ENCODE measurements at regions not wholly inside any gene's neighbourhood (a gene's known extent, or its start where the extent isn't known, plus 50 kb on each side); places are given as distances from the start of the nearest gene placed in this dataset.
"Not testable (repeated sequence)": the region's sequence is repeated elsewhere in the genome, so short reads cannot be mapped to it uniquely, and the experiment has no call there.

DNA sequence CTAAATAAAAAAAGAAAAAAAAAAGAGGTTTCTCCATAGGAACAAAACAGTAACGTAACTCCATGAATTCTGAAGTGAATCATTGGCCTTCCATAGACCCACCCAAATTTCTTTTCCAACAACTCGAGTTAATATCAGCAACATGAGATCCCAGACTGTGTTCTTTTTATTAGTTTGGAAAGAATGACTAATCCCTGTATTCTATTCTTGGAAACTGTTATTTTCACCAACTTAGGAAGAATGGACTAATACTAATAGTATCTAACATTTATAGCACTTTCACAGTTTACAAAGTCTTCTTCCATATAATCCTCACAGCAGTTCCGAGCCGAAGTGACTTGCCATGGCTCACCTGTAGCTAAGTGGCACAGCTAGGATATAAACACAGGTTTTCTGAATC is 72.7 kb upstream of the SLC4A7 start:
- no peak for DNase-seq (ENCODE audit: low spot score)
- no peak overlapping the region for H3K4me3 ChIP-seq

DNA sequence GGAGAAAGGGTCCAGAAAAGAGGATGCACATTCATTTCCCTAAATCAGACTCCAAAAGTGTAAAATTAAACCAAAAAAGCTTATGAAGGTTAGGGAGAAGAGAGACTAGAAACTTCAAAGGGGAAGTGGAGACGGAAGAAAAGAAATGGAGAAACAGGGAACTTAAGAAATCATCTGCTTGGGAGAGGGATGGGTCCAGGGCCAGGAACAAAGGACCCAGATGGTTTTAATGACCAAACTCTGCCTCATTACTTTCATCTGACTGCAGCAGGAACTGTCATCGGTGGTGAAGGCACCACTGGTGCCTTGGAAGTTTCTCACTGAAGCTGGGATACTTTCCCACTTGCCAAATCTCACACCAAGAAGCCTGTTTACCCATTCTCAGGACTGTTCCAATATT is 70.5 kb upstream of the SLC4A7 start:
- no peak for DNase-seq (ENCODE audit: low spot score)
- Histone ChIP-seq H3K4me3 (no peak overlapping the region), H3K27ac (peak overlapping the region in 1 of 2 donors; percentile 33)
- TF ChIP-seq, protein P1, sequence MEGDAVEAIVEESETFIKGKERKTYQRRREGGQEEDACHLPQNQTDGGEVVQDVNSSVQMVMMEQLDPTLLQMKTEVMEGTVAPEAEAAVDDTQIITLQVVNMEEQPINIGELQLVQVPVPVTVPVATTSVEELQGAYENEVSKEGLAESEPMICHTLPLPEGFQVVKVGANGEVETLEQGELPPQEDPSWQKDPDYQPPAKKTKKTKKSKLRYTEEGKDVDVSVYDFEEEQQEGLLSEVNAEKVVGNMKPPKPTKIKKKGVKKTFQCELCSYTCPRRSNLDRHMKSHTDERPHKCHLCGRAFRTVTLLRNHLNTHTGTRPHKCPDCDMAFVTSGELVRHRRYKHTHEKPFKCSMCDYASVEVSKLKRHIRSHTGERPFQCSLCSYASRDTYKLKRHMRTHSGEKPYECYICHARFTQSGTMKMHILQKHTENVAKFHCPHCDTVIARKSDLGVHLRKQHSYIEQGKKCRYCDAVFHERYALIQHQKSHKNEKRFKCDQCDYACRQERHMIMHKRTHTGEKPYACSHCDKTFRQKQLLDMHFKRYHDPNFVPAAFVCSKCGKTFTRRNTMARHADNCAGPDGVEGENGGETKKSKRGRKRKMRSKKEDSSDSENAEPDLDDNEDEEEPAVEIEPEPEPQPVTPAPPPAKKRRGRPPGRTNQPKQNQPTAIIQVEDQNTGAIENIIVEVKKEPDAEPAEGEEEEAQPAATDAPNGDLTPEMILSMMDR (IDR thresholded peaks at IDR 0.05): no peak

More for the DNA sequence above, 72.7 kb upstream of the SLC4A7 start:
- peak overlapping the region; percentile 76 to 91 for H3K27ac ChIP-seq
- TF ChIP-seq, protein P1 (IDR thresholded peaks at IDR 0.05): no peak

DNA sequence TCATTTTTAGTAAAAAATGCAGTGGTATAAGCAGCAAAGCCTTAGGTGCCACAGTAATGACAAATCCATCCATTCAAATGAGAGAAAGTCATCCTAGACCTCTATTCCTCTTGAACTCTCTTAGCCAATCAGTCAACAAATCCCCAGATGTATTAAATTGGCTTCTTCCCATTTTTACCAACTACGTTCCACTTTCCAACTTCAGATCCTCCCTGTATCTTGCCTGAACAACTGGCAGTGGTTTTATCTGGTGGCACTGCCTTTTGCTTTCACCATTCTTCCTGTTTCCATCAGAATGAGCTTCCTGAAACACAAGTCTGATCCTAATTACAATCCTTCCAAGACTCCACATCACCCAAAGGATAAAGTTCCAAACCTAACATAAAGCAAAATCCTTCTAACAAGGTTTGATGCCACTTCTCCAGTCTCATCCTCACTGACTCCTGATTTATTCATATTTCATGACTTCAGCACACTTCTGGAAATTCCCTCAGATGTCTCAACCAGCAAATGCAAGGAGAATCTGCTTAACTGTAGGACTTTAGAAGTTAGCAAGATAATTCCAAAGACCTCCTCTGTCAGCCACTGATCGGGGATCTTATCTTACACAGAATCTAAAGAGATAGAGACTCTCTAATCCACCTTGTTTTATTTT is 69.8 kb upstream of the SLC4A7 start:
- DNase-seq (ENCODE audit: low spot score): no peak
- no peak overlapping the region for H3K4me3 ChIP-seq
- peak overlapping the region in 1 of 2 donors; percentile 24 for H3K27ac ChIP-seq
- TF ChIP-seq, protein P1 (IDR thresholded peaks at IDR 0.05): no peak

DNA sequence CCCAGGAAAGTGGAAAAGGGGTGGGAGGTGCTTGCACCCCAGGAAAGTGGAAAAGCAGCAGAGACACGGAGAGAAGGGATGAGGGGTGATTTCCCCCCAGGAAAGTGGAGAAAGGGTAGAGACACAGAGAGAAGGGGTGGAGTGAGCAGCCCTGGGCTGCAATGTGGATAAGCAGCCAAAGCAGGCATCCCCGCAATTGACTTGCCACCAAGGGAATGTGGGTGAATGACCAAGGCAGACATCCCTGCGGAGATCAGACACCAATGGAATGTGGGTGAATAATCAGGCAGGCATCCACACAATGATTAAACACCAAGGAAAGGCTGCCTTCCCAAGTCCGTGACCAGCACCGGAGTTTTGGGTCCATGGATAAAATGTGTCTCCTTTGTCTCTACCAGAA is 68.5 kb upstream of the SLC4A7 start:
- not testable (repeated sequence) for DNase-seq (ENCODE audit: low spot score); H3K27ac ChIP-seq; H3K4me3 ChIP-seq

DNA sequence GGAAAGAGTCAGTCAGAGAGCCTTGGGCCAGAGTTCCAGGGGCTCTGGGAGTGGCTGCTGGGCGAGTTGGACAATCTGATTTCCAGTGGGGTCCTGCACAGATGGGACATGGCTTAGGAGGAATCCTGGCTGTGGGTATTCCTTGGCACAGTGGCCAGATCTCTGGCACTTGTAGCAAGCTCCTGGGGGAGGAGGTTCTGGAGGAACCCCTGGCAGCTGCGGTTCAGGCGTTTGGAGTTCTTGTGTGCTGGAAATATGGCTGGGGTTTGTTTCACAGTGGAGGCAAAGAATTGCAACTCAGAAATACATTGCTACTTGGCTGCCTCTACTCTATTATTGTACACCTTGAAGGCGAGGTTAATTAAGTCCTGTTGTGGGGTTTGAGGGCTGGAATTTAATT is 67.2 kb upstream of the SLC4A7 start:
- H3K4me3 ChIP-seq; DNase-seq (ENCODE audit: low spot score); H3K27ac ChIP-seq: not testable (repeated sequence)

DNA sequence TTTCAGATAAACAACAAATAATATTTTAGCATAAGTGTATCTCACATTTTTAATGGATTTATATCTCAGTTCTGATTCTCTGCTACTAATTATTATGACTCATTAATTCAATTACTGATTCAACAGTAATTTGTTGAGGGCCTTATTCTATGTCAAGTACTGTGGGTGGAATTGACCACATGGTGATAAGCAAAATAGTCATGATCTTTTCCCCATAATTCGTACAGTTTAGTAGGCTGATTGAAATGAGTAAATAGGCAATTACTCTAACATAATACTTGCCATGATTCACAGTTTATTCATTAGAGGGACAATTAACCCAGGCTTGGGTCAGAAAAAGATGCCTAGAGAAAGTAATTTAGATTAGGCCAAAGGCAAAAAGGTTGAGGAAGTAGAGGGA is 60.9 kb upstream of the SLC4A7 start:
- TF ChIP-seq, protein P1 (IDR thresholded peaks at IDR 0.05): no peak
- no peak for DNase-seq (ENCODE audit: low spot score)
- Histone ChIP-seq H3K4me3 (no peak overlapping the region), H3K27ac (peak overlapping the region in 1 of 2 donors; percentile 47)

DNA sequence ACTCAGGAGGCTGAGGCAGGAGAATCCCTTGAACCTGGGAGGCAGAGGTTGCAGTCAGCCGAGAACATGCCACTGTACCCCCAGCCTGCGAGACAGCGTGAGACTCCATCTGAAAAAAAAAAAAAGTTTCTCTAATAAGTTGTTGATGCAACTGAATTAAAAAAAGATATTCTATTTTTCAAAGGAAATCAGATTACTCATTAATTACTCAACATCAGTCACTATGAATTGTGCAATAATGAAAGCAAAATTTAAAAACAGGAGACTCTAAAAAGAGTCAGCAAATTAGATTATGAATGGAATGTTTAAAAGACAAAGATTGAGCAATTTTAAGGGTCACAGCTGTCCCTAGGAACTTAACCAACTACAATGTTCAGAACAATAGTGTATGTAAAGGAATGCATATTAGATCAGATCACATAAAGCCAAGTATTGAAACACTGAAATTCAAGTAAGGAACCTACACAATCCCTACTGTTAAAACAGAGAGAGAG is 60.2 kb upstream of the SLC4A7 start:
- Histone ChIP-seq H3K27ac (peak overlapping the region in 1 of 2 donors; percentile 54), H3K4me3 (no peak overlapping the region)
- TF ChIP-seq, protein P1 (IDR thresholded peaks at IDR 0.05): no peak
- no peak for DNase-seq (ENCODE audit: low spot score)

DNA sequence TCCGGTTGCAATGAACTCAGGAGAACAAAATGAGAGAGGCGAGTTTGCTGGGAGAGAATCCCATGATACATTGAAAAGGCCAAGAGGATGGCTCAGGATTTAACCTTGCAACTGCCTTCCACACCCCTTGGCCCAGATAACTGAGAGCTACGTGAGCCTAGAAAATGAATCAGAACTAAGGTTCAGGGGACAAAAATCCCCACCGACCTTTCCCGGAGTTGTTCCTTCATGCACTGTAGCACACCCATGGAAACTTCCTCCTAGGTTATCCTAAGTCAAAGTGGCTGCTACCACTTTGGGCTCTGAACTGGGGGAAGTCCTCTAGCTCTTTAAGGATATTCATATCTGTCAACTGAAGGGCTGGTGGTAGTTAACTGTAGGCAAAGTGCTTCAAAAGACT is 58.3 kb upstream of the SLC4A7 start:
- no peak overlapping the region for H3K27ac ChIP-seq
- no peak for DNase-seq (ENCODE audit: low spot score)
- TF ChIP-seq, protein P1 (IDR thresholded peaks at IDR 0.05): no peak
- H3K4me3 ChIP-seq: no peak overlapping the region

Data from coronary artery (tissue), 2 donors.